ENCODE measurements at regions not wholly inside any gene's neighbourhood (a gene's known extent, or its start where the extent isn't known, plus 50 kb on each side); places are given as distances from the start of the nearest gene placed in this dataset.

DNA sequence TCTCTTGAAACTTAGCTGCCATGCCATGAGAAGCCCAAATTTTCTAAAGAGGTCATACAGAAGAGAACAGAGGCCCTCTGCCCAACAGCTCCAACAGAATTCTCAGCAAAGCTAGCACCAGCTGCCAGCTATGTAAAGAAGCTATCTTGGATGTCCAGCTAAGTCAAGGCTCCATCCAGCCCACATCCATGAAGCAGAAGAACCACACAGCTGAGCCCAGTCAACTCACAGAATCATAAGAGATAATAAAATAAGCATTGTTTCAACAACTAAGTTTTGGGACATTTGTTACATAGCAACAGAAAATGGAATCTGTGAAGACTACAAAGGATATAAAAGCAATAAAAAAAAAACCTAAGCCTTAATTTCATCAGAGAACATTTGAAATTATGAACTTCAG, 434.3 kb downstream of the TXNL1 start:
- Mint-ChIP-seq H3K9me3 (ENCODE audit: low read depth) (peaks cover 4% of the 10 kb centered on the region), H3K36me3 (ENCODE audit: insufficient read depth) (no peaks in the 10 kb centered on the region), H3K4me3 (ENCODE audit: low read depth) (no peak overlapping the region), H3K27me3 (no peaks in the 10 kb centered on the region), H3K4me1 (ENCODE audit: low read depth) (no peaks in the 10 kb centered on the region), H3K27ac (no peak overlapping the region)
- TF ChIP-seq, protein P1, sequence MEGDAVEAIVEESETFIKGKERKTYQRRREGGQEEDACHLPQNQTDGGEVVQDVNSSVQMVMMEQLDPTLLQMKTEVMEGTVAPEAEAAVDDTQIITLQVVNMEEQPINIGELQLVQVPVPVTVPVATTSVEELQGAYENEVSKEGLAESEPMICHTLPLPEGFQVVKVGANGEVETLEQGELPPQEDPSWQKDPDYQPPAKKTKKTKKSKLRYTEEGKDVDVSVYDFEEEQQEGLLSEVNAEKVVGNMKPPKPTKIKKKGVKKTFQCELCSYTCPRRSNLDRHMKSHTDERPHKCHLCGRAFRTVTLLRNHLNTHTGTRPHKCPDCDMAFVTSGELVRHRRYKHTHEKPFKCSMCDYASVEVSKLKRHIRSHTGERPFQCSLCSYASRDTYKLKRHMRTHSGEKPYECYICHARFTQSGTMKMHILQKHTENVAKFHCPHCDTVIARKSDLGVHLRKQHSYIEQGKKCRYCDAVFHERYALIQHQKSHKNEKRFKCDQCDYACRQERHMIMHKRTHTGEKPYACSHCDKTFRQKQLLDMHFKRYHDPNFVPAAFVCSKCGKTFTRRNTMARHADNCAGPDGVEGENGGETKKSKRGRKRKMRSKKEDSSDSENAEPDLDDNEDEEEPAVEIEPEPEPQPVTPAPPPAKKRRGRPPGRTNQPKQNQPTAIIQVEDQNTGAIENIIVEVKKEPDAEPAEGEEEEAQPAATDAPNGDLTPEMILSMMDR (IDR thresholded peaks at IDR 0.05; ENCODE audit: unreplicated experiment) = no peak
- DNase-seq (ENCODE audit: low spot score, unreplicated experiment) = no peak

DNA sequence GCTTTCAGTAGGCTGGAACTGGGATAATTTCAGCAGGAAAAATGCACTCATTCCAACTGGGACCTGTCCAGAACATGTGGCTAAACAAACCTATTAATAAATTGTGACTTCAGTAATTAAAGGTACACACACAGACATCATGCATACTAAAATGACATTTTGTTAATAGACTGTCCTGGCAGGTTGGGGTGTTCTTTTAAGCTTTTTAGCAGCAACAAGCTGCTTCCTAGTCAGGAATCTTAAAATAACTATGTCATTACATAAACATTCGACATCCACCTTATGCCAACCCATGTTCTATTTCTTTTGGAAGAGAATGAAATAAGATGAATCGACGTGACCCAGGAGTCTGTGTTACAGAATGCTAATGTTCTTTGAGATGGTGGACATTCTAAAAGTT, 435.7 kb downstream of the TXNL1 start:
- Mint-ChIP-seq H3K4me1 (ENCODE audit: low read depth) (no peaks in the 10 kb centered on the region), H3K27me3 (no peaks in the 10 kb centered on the region), H3K36me3 (ENCODE audit: insufficient read depth) (no peaks in the 10 kb centered on the region), H3K4me3 (ENCODE audit: low read depth) (no peak overlapping the region), H3K27ac (no peak overlapping the region), H3K9me3 (ENCODE audit: low read depth) (peaks cover 4% of the 10 kb centered on the region)
- TF ChIP-seq, protein P1 (IDR thresholded peaks at IDR 0.05; ENCODE audit: unreplicated experiment) = no peak
- DNase-seq (ENCODE audit: low spot score, unreplicated experiment) = no peak

DNA sequence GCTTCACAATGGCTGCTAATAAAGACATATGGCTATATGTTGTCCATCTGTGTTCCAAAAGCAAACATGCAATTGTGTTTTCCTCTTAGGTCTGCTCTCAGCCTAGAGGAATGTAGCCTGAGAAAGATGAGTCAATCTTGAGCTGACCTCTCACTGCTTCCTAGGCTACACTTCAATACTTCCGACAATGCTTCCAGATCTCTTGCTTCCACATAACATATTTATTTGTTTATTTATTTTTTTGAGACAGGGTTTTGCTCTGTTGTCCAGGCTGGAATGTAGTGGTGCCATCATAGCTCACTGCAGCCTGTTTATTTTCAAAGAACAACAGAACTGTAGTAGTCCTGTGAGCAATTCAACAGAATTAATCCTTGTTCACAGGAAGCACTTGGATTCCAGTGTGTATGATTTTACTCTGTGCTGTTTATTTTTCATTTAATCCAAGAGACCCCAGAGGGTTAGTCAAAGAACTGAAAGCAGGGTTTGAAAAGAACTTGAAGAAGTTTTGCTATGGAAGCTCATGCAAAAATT, 437.9 kb downstream of the TXNL1 start:
- DNase-seq (ENCODE audit: low spot score, unreplicated experiment) = no peak
- peaks cover 4% of the 10 kb centered on the region for H3K9me3 Mint-ChIP-seq (ENCODE audit: low read depth)
- no peaks in the 10 kb centered on the region for H3K4me1 Mint-ChIP-seq (ENCODE audit: low read depth)
- H3K4me3 Mint-ChIP-seq (ENCODE audit: low read depth) = no peak overlapping the region
- H3K36me3 Mint-ChIP-seq (ENCODE audit: insufficient read depth) = no peaks in the 10 kb centered on the region
- no peak overlapping the region for H3K27ac Mint-ChIP-seq
- H3K27me3 Mint-ChIP-seq = no peaks in the 10 kb centered on the region
- TF ChIP-seq, protein P1 (IDR thresholded peaks at IDR 0.05; ENCODE audit: unreplicated experiment) = no peak

DNA sequence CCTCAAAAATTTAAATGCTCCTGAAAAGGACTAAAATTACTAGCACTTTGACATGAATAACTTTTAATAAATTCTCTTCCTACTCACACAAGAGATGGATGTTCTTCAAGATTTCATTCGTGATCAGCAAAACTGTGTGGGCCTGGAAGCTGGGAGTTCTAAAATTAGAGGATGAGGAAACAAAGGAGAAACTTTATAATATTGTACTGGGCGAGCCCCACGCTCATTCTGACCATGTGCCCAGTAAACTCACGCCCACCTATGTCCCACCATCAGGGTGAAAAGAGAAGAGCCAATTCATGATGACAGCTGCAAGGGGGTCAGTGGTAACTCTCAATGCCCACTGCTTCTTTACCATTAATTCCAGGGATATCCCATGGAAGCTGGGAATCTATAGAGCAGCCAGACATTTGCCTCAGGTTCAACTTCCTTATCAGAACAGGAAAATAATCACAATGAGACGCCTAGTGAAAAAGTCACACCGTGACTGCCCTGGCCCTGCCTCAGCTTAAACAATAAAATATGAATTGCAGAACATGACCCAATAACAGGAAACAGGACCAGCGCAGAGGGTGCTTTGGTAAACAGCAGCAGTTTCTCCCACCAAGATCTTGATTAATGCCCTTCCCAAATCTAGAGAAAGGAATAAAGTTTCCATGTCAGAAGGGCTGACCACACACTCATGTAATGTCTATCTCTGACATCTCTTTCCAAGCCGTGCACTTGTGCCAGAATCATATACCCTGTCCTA, 438.6 kb downstream of the TXNL1 start:
- Mint-ChIP-seq H3K4me1 (ENCODE audit: low read depth) (no peaks in the 10 kb centered on the region), H3K9me3 (ENCODE audit: low read depth) (peaks cover 4% of the 10 kb centered on the region), H3K4me3 (ENCODE audit: low read depth) (no peak overlapping the region), H3K27ac (no peak overlapping the region), H3K36me3 (ENCODE audit: insufficient read depth) (no peaks in the 10 kb centered on the region), H3K27me3 (no peaks in the 10 kb centered on the region)
- no peak for DNase-seq (ENCODE audit: low spot score, unreplicated experiment)
- TF ChIP-seq, protein P1 (IDR thresholded peaks at IDR 0.05; ENCODE audit: unreplicated experiment) = no peak

DNA sequence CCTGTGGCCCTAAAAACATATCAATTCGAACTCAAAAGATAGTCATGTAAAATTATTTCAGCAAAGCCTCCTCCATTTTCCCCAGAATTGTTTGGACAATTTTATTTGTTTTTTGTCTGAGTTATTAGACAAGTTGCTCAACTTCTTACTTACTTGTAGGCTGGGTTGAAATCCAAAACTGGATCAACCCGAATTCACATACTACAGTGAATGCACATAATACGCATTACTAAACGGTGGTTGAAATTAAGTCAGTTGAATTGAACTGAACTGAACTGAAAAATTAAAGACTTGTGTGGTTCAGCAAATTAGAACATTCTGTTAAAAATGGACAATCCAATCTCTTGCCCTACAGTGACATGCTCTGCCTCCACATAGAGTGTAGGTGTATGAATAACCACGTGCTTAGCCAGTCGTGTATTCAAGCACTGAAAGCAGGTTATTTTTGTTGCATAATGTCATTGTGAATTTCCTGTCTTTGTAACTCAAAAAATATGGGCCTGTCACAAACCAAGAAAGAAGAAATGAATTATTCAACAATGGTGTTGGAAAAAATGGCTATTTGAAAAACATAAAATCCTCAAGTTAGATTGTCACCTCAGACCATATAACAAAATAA, 441.0 kb downstream of the TXNL1 start:
- H3K27ac Mint-ChIP-seq = no peak overlapping the region

More for the DNA sequence above, 441.0 kb downstream of the TXNL1 start:
- Mint-ChIP-seq H3K4me3 (ENCODE audit: low read depth) (no peak overlapping the region), H3K9me3 (ENCODE audit: low read depth) (no peaks in the 10 kb centered on the region), H3K36me3 (ENCODE audit: insufficient read depth) (no peaks in the 10 kb centered on the region), H3K4me1 (ENCODE audit: low read depth) (no peaks in the 10 kb centered on the region), H3K27me3 (no peaks in the 10 kb centered on the region)
- no peak for DNase-seq (ENCODE audit: low spot score, unreplicated experiment)
- TF ChIP-seq, protein P1 (IDR thresholded peaks at IDR 0.05; ENCODE audit: unreplicated experiment) = no peak

Data from progenitor cell of endocrine pancreas (in vitro differentiated cells).